ENCODE measurements at regions not wholly inside any gene's neighbourhood (a gene's known extent, or its start where the extent isn't known, plus 50 kb on each side); places are given as distances from the start of the nearest gene placed in this dataset.

- Histone ChIP-seq H3K4me3 (ENCODE audit: low read length) (no peak overlapping the region), H3K27ac (ENCODE audit: low read length) (no peak overlapping the region), H3K36me3 (ENCODE audit: control insufficient read depth, low read depth, low read length) (no peaks in the 10 kb centered on the region), H3K9ac (ENCODE audit: low read length) (no peak overlapping the region), H3K4me1 (ENCODE audit: control insufficient read depth, low read depth, low read length) (peaks cover 3% of the 10 kb centered on the region), H3K27me3 (ENCODE audit: control insufficient read depth, insufficient read depth, low read length) (no peaks in the 10 kb centered on the region), H3K9me3 (ENCODE audit: control insufficient read depth, low read depth, low read length) (no peaks in the 10 kb centered on the region)
Measured at GRCh38 chr5:124941051-124942049, 194.9 kb upstream of the ZNF608 start.

DNA sequence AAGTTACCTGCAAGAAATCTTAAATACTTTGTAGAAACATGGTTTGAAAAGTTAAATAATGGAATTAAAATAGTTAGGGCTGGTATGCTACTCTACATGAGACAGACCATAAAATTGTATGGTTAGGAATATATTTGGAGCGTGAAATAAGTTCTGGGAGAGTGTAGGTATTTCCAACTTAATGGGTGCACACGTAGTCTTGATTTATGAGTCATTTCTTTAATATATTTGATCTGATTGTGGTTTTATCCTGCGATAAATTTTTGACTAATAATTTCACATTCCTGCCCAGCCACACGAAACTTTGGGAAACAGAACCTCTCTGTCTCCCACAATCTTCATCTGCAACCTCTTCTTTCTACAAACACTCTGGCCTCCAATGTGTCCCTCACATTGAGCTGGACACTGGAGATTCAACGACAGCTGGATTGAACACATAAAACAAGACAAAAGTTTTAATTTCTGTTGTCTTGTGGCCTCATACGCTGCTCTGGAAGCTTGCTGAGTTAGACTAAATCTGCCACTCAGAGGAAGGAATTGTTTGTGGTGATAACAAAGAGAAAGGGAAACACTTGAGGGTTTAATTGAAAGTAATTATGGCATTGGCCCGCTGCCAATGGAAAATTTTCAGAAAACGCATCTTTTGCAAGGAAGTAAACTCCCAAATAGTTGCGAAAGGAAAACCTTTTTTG is 201.8 kb upstream of the ZNF608 start:
- Histone ChIP-seq H3K9ac (ENCODE audit: low read length) (no peak overlapping the region), H3K9me3 (ENCODE audit: control insufficient read depth, low read depth, low read length) (no peaks in the 10 kb centered on the region), H3K36me3 (ENCODE audit: control insufficient read depth, low read depth, low read length) (no peaks in the 10 kb centered on the region), H3K27me3 (ENCODE audit: control insufficient read depth, insufficient read depth, low read length) (no peaks in the 10 kb centered on the region), H3K4me3 (ENCODE audit: low read length) (no peak overlapping the region), H3K4me1 (ENCODE audit: control insufficient read depth, low read depth, low read length) (peaks cover 14% of the 10 kb centered on the region), H3K27ac (ENCODE audit: low read length) (no peak overlapping the region)

- no peak overlapping the region for H3K9ac ChIP-seq (ENCODE audit: low read length)
- no peaks in the 10 kb centered on the region for H3K9me3 ChIP-seq (ENCODE audit: control insufficient read depth, low read depth, low read length)
- no peaks in the 10 kb centered on the region for H3K27me3 ChIP-seq (ENCODE audit: control insufficient read depth, insufficient read depth, low read length)
- H3K27ac ChIP-seq (ENCODE audit: low read length), result no peak overlapping the region
- no peak overlapping the region for H3K4me3 ChIP-seq (ENCODE audit: low read length)
- peaks cover 14% of the 10 kb centered on the region for H3K4me1 ChIP-seq (ENCODE audit: control insufficient read depth, low read depth, low read length)
- no peaks in the 10 kb centered on the region for H3K36me3 ChIP-seq (ENCODE audit: control insufficient read depth, low read depth, low read length)
Measured at GRCh38 chr5:124948754-124949275, 202.4 kb upstream of the ZNF608 start.

GRCh38 chr5:124949862-124950261 is 203.4 kb upstream of the ZNF608 start:
- no peaks in the 10 kb centered on the region for H3K36me3 ChIP-seq (ENCODE audit: control insufficient read depth, low read depth, low read length)
- no peaks in the 10 kb centered on the region for H3K9me3 ChIP-seq (ENCODE audit: control insufficient read depth, low read depth, low read length)
- no peaks in the 10 kb centered on the region for H3K27me3 ChIP-seq (ENCODE audit: control insufficient read depth, insufficient read depth, low read length)
- peaks cover 14% of the 10 kb centered on the region for H3K4me1 ChIP-seq (ENCODE audit: control insufficient read depth, low read depth, low read length)
- no peak overlapping the region for H3K27ac ChIP-seq (ENCODE audit: low read length)
- H3K9ac ChIP-seq (ENCODE audit: low read length), result no peak overlapping the region
- H3K4me3 ChIP-seq (ENCODE audit: low read length), result no peak overlapping the region

- H3K9ac ChIP-seq (ENCODE audit: low read length), result no peak overlapping the region
Measured at GRCh38 chr5:124951105-124951504, 204.7 kb upstream of the ZNF608 start.

GRCh38 chr5:124951661-124952060 is 205.2 kb upstream of the ZNF608 start:
- no peaks in the 10 kb centered on the region for H3K27me3 ChIP-seq (ENCODE audit: control insufficient read depth, insufficient read depth, low read length)
- no peak overlapping the region for H3K27ac ChIP-seq (ENCODE audit: low read length)
- no peaks in the 10 kb centered on the region for H3K9me3 ChIP-seq (ENCODE audit: control insufficient read depth, low read depth, low read length)
- no peak overlapping the region for H3K4me3 ChIP-seq (ENCODE audit: low read length)
- no peaks in the 10 kb centered on the region for H3K36me3 ChIP-seq (ENCODE audit: control insufficient read depth, low read depth, low read length)
- H3K4me1 ChIP-seq (ENCODE audit: control insufficient read depth, low read depth, low read length), result peaks cover 14% of the 10 kb centered on the region
- no peak overlapping the region for H3K9ac ChIP-seq (ENCODE audit: low read length)

More at GRCh38 chr5:124951105-124951504, 204.7 kb upstream of the ZNF608 start:
- H3K4me1 ChIP-seq (ENCODE audit: control insufficient read depth, low read depth, low read length), result peaks cover 14% of the 10 kb centered on the region
- H3K4me3 ChIP-seq (ENCODE audit: low read length), result no peak overlapping the region
- H3K27me3 ChIP-seq (ENCODE audit: control insufficient read depth, insufficient read depth, low read length), result no peaks in the 10 kb centered on the region
- H3K36me3 ChIP-seq (ENCODE audit: control insufficient read depth, low read depth, low read length), result no peaks in the 10 kb centered on the region
- no peaks in the 10 kb centered on the region for H3K9me3 ChIP-seq (ENCODE audit: control insufficient read depth, low read depth, low read length)
- no peak overlapping the region for H3K27ac ChIP-seq (ENCODE audit: low read length)

DNA sequence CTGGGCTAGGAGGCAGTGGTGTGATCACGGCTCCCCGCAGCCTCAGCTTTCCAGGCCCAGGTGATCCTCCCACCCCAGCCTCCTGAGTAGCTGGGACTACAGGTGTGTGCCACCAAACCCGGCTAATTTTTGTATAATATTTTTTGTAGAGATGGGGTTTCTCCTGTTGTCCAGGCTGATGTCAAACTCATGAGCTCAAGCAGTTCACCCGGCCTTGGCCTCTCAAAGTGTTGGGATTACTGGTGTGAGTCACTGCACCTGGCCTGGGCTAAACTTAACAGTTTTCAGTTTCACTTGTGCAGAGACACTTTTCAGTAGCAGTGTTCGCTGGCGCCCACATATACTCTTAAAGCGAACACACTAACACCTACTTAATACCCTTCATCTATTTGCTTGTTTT is 205.6 kb upstream of the ZNF608 start:
- Histone ChIP-seq H3K27me3 (ENCODE audit: control insufficient read depth, insufficient read depth, low read length) (no peaks in the 10 kb centered on the region), H3K36me3 (ENCODE audit: control insufficient read depth, low read depth, low read length) (no peaks in the 10 kb centered on the region), H3K9ac (ENCODE audit: low read length) (no peak overlapping the region), H3K4me1 (ENCODE audit: control insufficient read depth, low read depth, low read length) (peaks cover 14% of the 10 kb centered on the region), H3K27ac (ENCODE audit: low read length) (no peak overlapping the region), H3K9me3 (ENCODE audit: control insufficient read depth, low read depth, low read length) (no peaks in the 10 kb centered on the region), H3K4me3 (ENCODE audit: low read length) (no peak overlapping the region)

- no peak overlapping the region for H3K4me3 ChIP-seq (ENCODE audit: low read length)
- H3K36me3 ChIP-seq (ENCODE audit: control insufficient read depth, low read depth, low read length), result no peaks in the 10 kb centered on the region
- no peaks in the 10 kb centered on the region for H3K9me3 ChIP-seq (ENCODE audit: control insufficient read depth, low read depth, low read length)
- H3K27ac ChIP-seq (ENCODE audit: low read length), result no peak overlapping the region
- H3K27me3 ChIP-seq (ENCODE audit: control insufficient read depth, insufficient read depth, low read length), result no peaks in the 10 kb centered on the region
- H3K9ac ChIP-seq (ENCODE audit: low read length), result no peak overlapping the region
- H3K4me1 ChIP-seq (ENCODE audit: control insufficient read depth, low read depth, low read length), result peaks cover 14% of the 10 kb centered on the region
Measured at GRCh38 chr5:124952566-124952965, 206.1 kb upstream of the ZNF608 start.

DNA sequence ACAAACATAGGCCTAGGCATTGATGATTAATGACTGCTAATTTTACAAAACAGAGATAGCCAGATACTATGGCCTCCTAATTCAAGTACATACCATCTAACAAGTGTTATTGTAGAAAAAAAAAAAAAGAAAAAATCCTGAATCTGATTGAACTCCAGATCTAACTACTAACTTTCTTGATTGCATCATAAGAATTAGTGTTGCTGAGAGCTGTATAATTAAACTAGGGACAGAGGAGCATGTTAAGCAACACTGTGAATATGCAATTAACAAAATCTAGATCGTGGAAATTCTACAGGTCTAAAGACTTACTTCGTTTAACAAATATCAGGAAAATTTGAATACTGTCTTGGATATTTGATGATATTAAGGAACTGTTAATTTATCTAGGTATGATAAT is 208.3 kb upstream of the ZNF608 start:
- H3K27ac ChIP-seq (ENCODE audit: low read length), result no peak overlapping the region
- H3K4me3 ChIP-seq (ENCODE audit: low read length), result no peak overlapping the region
- no peaks in the 10 kb centered on the region for H3K9me3 ChIP-seq (ENCODE audit: control insufficient read depth, low read depth, low read length)
- H3K9ac ChIP-seq (ENCODE audit: low read length), result no peak overlapping the region
- no peaks in the 10 kb centered on the region for H3K4me1 ChIP-seq (ENCODE audit: control insufficient read depth, low read depth, low read length)
- no peaks in the 10 kb centered on the region for H3K27me3 ChIP-seq (ENCODE audit: control insufficient read depth, insufficient read depth, low read length)
- H3K36me3 ChIP-seq (ENCODE audit: control insufficient read depth, low read depth, low read length), result no peaks in the 10 kb centered on the region

GRCh38 chr5:124956471-124957029 is 210.1 kb upstream of the ZNF608 start:
- H3K36me3 ChIP-seq (ENCODE audit: control insufficient read depth, low read depth, low read length), result no peaks in the 10 kb centered on the region
- H3K27me3 ChIP-seq (ENCODE audit: control insufficient read depth, insufficient read depth, low read length), result no peaks in the 10 kb centered on the region
- H3K9me3 ChIP-seq (ENCODE audit: control insufficient read depth, low read depth, low read length), result no peaks in the 10 kb centered on the region
- H3K27ac ChIP-seq (ENCODE audit: low read length), result no peak overlapping the region
- H3K4me3 ChIP-seq (ENCODE audit: low read length), result no peak overlapping the region
- H3K9ac ChIP-seq (ENCODE audit: low read length), result no peak overlapping the region
- H3K4me1 ChIP-seq (ENCODE audit: control insufficient read depth, low read depth, low read length), result no peaks in the 10 kb centered on the region

- Histone ChIP-seq H3K9ac (ENCODE audit: low read length) (no peak overlapping the region), H3K4me1 (ENCODE audit: control insufficient read depth, low read depth, low read length) (no peaks in the 10 kb centered on the region), H3K9me3 (ENCODE audit: control insufficient read depth, low read depth, low read length) (no peaks in the 10 kb centered on the region), H3K27ac (ENCODE audit: low read length) (no peak overlapping the region), H3K4me3 (ENCODE audit: low read length) (no peak overlapping the region), H3K36me3 (ENCODE audit: control insufficient read depth, low read depth, low read length) (no peaks in the 10 kb centered on the region), H3K27me3 (ENCODE audit: control insufficient read depth, insufficient read depth, low read length) (no peaks in the 10 kb centered on the region)
Measured at GRCh38 chr5:124957063-124957462, 210.6 kb upstream of the ZNF608 start.

All from iPS-18a (cell line).